Karpas-422 (cell line): ENCODE measurements at regions not wholly inside any gene's neighbourhood (a gene's known extent, or its start where the extent isn't known, plus 50 kb on each side); places are given as distances from the start of the nearest gene placed in this dataset.

Experiments used
- DNase-seq: peaks from one replicate; pipeline ENCODE4 v3.0.0-alpha.2; 2015
- H2AFZ ChIP-seq: fragments of 200-600 bp; sonication (generic); 2 replicates; pipeline ENCODE4 v1.6.1; 2014; ENCODE audit warnings: antibody characterized with exemption, low read length, mixed read lengths
- H3K27ac ChIP-seq: fragments of 200-600 bp; sonication (generic); 2 replicates; pipeline ENCODE4 v1.5.1; 2014; ENCODE audit warnings: mild to moderate bottlenecking, low read length, moderate library complexity
- H3K27me3 ChIP-seq: fragments of 200-600 bp; sonication (generic); 2 replicates; pipeline ENCODE4 v1.6.1; 2014; ENCODE audit warnings: low read length, mixed read lengths
- H3K36me3 ChIP-seq: fragments of 200-600 bp; sonication (generic); 2 replicates; pipeline ENCODE4 v1.6.1; 2014; ENCODE audit warnings: low read length, mixed read lengths; ENCODE audit not compliant: insufficient read depth
- H3K4me1 ChIP-seq: fragments of 200-600 bp; sonication (generic); 2 replicates; pipeline ENCODE4 v1.6.1; 2014; ENCODE audit warnings: mild to moderate bottlenecking, low read length, mixed read lengths
- H3K4me2 ChIP-seq: fragments of 200-600 bp; sonication (generic); 2 replicates; pipeline ENCODE4 v1.6.1; 2014; ENCODE audit warnings: low read length, low read depth, mild to moderate bottlenecking; ENCODE audit not compliant: poor library complexity, severe bottlenecking
- H3K4me3 ChIP-seq: fragments of 200-600 bp; sonication (generic); 2 replicates; pipeline ENCODE4 v1.5.1; 2014; ENCODE audit warnings: mild to moderate bottlenecking, antibody characterized with exemption, low read length, mixed read lengths
- H3K79me2 ChIP-seq: fragments of 200-600 bp; sonication (generic); 2 replicates; pipeline ENCODE4 v1.6.1; 2014; ENCODE audit warnings: mild to moderate bottlenecking, low read length, mixed read lengths
- H3K9ac ChIP-seq: fragments of 200-600 bp; sonication (generic); 2 replicates; pipeline ENCODE4 v1.6.0; 2014; ENCODE audit warnings: low read length
- H3K9me2 ChIP-seq: fragments of 200-600 bp; sonication (generic), shearing (Covaris generic); replicated peaks from 2 replicates; pipeline ENCODE4 v1.6.0; 2014; ENCODE audit warnings: mild to moderate bottlenecking, low read length, moderate library complexity; ENCODE audit not compliant: insufficient read depth
- H3K9me3 ChIP-seq: fragments of 300-700, 200-600 bp; sonication (generic); 2 replicates; pipeline ENCODE4 v1.6.1; 2014; ENCODE audit warnings: low read length, mixed read lengths
- H4K20me1 ChIP-seq: fragments of 200-600 bp; sonication (generic); 2 replicates; pipeline ENCODE4 v1.6.1; 2014; ENCODE audit warnings: mild to moderate bottlenecking, antibody characterized with exemption, low read length, low read depth; ENCODE audit not compliant: insufficient read depth

- Histone ChIP-seq H3K27me3 (no peaks in the 10 kb centered on the region), H3K4me1 (no peaks in the 10 kb centered on the region), H4K20me1 (no peaks in the 10 kb centered on the region), H3K79me2 (no peaks in the 10 kb centered on the region), H3K4me3 (no peak overlapping the region), H3K9me2 (no peaks in the 10 kb centered on the region), H3K36me3 (no peaks in the 10 kb centered on the region), H3K9me3 (no peaks in the 10 kb centered on the region; the same call in 1 of the 2 replicates), H3K9ac (no peak overlapping the region), H3K27ac (no peak overlapping the region), H3K4me2 (no peak overlapping the region), H2AFZ (no peak overlapping the region)
- no peak for DNase-seq
These were observed 358.9 kb upstream of the ATP5MC3 start for GRCh38 chr2:175540421-175540820.

- Histone ChIP-seq H3K9ac (no peak overlapping the region), H3K4me1 (no peaks in the 10 kb centered on the region), H3K27ac (no peak overlapping the region), H3K36me3 (no peaks in the 10 kb centered on the region), H3K4me2 (no peak overlapping the region), H4K20me1 (no peaks in the 10 kb centered on the region), H3K27me3 (no peaks in the 10 kb centered on the region), H3K9me3 (no peaks in the 10 kb centered on the region; the same call in 1 of the 2 replicates), H3K79me2 (no peaks in the 10 kb centered on the region), H2AFZ (no peak overlapping the region), H3K9me2 (no peaks in the 10 kb centered on the region), H3K4me3 (no peak overlapping the region)
- DNase-seq = no peak
These were observed 357.6 kb upstream of the ATP5MC3 start for GRCh38 chr2:175539122-175539521.

GRCh38 chr2:175536059-175536458, 354.5 kb upstream of the ATP5MC3 start:
- Histone ChIP-seq H3K4me2 (no peak overlapping the region), H3K27me3 (no peaks in the 10 kb centered on the region), H2AFZ (no peak overlapping the region), H4K20me1 (no peaks in the 10 kb centered on the region), H3K9me3 (no peaks in the 10 kb centered on the region), H3K36me3 (no peaks in the 10 kb centered on the region), H3K9me2 (no peaks in the 10 kb centered on the region), H3K4me1 (no peaks in the 10 kb centered on the region), H3K9ac (no peak overlapping the region), H3K27ac (no peak overlapping the region), H3K79me2 (no peaks in the 10 kb centered on the region), H3K4me3 (no peak overlapping the region)
- no peak for DNase-seq

GRCh38 chr2:175535631-175536030, 354.1 kb upstream of the ATP5MC3 start:
- no peak for DNase-seq
- Histone ChIP-seq H3K79me2 (no peaks in the 10 kb centered on the region), H3K9me2 (no peaks in the 10 kb centered on the region), H4K20me1 (no peaks in the 10 kb centered on the region), H3K27me3 (no peaks in the 10 kb centered on the region), H3K27ac (no peak overlapping the region), H3K4me3 (no peak overlapping the region), H2AFZ (no peak overlapping the region), H3K4me1 (no peaks in the 10 kb centered on the region), H3K36me3 (no peaks in the 10 kb centered on the region), H3K4me2 (no peak overlapping the region), H3K9me3 (no peaks in the 10 kb centered on the region), H3K9ac (no peak overlapping the region)

GRCh38 chr2:175525975-175526374, 344.5 kb upstream of the ATP5MC3 start:
- no peaks in the 10 kb centered on the region for H3K9me3 ChIP-seq
- no peak for DNase-seq

GRCh38 chr2:175523001-175523400, 341.5 kb upstream of the ATP5MC3 start:
- Histone ChIP-seq H3K27ac (no peak overlapping the region), H3K79me2 (no peaks in the 10 kb centered on the region), H3K9ac (no peak overlapping the region), H3K4me3 (no peak overlapping the region), H3K36me3 (no peaks in the 10 kb centered on the region), H2AFZ (no peak overlapping the region), H4K20me1 (no peaks in the 10 kb centered on the region), H3K4me1 (no peaks in the 10 kb centered on the region), H3K4me2 (no peak overlapping the region), H3K27me3 (no peaks in the 10 kb centered on the region), H3K9me3 (no peaks in the 10 kb centered on the region), H3K9me2 (no peaks in the 10 kb centered on the region)
- no peak for DNase-seq

More at GRCh38 chr2:175525975-175526374, 344.5 kb upstream of the ATP5MC3 start:
- H3K27ac ChIP-seq = no peak overlapping the region
- no peaks in the 10 kb centered on the region for H3K36me3 ChIP-seq
- no peaks in the 10 kb centered on the region for H3K9me2 ChIP-seq
- H3K79me2 ChIP-seq = no peaks in the 10 kb centered on the region
- no peaks in the 10 kb centered on the region for H3K4me1 ChIP-seq
- no peak overlapping the region for H3K4me3 ChIP-seq
- no peak overlapping the region for H3K4me2 ChIP-seq
- no peak overlapping the region for H3K9ac ChIP-seq
- no peaks in the 10 kb centered on the region for H3K27me3 ChIP-seq
- no peaks in the 10 kb centered on the region for H4K20me1 ChIP-seq
- no peak overlapping the region for H2AFZ ChIP-seq

- H3K4me1 ChIP-seq = no peaks in the 10 kb centered on the region
- no peak overlapping the region for H2AFZ ChIP-seq
- H3K9me2 ChIP-seq = no peaks in the 10 kb centered on the region
- H3K9me3 ChIP-seq = no peaks in the 10 kb centered on the region
- no peak overlapping the region for H3K4me2 ChIP-seq
- no peak for DNase-seq
- H4K20me1 ChIP-seq = no peaks in the 10 kb centered on the region
- no peaks in the 10 kb centered on the region for H3K79me2 ChIP-seq
- H3K36me3 ChIP-seq = no peaks in the 10 kb centered on the region
- H3K4me3 ChIP-seq = no peak overlapping the region
- H3K9ac ChIP-seq = no peak overlapping the region
- H3K27ac ChIP-seq = no peak overlapping the region
- H3K27me3 ChIP-seq = no peaks in the 10 kb centered on the region
These were observed 336.7 kb upstream of the ATP5MC3 start for GRCh38 chr2:175518206-175518605.

- no peak overlapping the region for H3K4me2 ChIP-seq
- no peaks in the 10 kb centered on the region for H3K9me3 ChIP-seq
- DNase-seq = no peak
- H3K4me1 ChIP-seq = no peaks in the 10 kb centered on the region
- no peak overlapping the region for H2AFZ ChIP-seq
- no peaks in the 10 kb centered on the region for H3K36me3 ChIP-seq
- no peaks in the 10 kb centered on the region for H4K20me1 ChIP-seq
- H3K79me2 ChIP-seq = no peaks in the 10 kb centered on the region
- H3K4me3 ChIP-seq = no peak overlapping the region
- no peak overlapping the region for H3K27ac ChIP-seq
- H3K9me2 ChIP-seq = no peaks in the 10 kb centered on the region
- no peak overlapping the region for H3K9ac ChIP-seq
- no peaks in the 10 kb centered on the region for H3K27me3 ChIP-seq
These were observed 335.0 kb upstream of the ATP5MC3 start for GRCh38 chr2:175516555-175516954.

GRCh38 chr2:175500255-175500654, 318.7 kb upstream of the ATP5MC3 start:
- Histone ChIP-seq H3K79me2 (no peaks in the 10 kb centered on the region), H3K4me3 (no peak overlapping the region), H3K36me3 (no peaks in the 10 kb centered on the region), H4K20me1 (no peaks in the 10 kb centered on the region), H3K4me1 (no peaks in the 10 kb centered on the region), H3K9me3 (no peaks in the 10 kb centered on the region), H2AFZ (no peak overlapping the region), H3K27me3 (no peaks in the 10 kb centered on the region), H3K27ac (no peak overlapping the region), H3K4me2 (no peak overlapping the region), H3K9ac (no peak overlapping the region), H3K9me2 (no peaks in the 10 kb centered on the region)
- no peak for DNase-seq
